ENCODE measurements at regions not wholly inside any gene's neighbourhood (a gene's known extent, or its start where the extent isn't known, plus 50 kb on each side); places are given as distances from the start of the nearest gene placed in this dataset.

- peak; percentile 17 to 69 (median 65) for TF ChIP-seq POLR2A (IDR thresholded peaks at IDR 0.05)
- no peak for TF ChIP-seq CTCF (IDR thresholded peaks at IDR 0.05)
- intact Hi-C loops (cut with DNase I): no loop called here
- Histone ChIP-seq H3K9me3 (no peaks in the 10 kb centered on the region), H3K4me1 (peaks cover 40% of the 10 kb centered on the region), H3K36me3 (replicated peaks in 1 of 2; ENCODE audit: insufficient read depth in 1 of 2, low read depth in 2 of 2) (no peaks in the 10 kb centered on the region), H3K4me3 (peak overlapping the region in 1 of 2 donors; percentile 48), H3K27ac (peak overlapping the region; percentile 68 to 99 (median 96)), H3K27me3 (no peaks in the 10 kb centered on the region)
- peak; percentile 25 to 62 (median 46) for DNase-seq
- no peak for ATAC-seq
- 26 to 47% methylated on average over 13 of the region's 13 CpGs for WGBS, 2 donors
These were observed 204.1 kb upstream of the NFE2L3 start for GRCh38 chr7:25947669-25948516.

- ATAC-seq: no peak
- intact Hi-C loops (cut with DNase I): no loop called here
- H3K36me3 ChIP-seq (replicated peaks in 1 of 2; ENCODE audit: insufficient read depth in 1 of 2, low read depth in 2 of 2): no peaks in the 10 kb centered on the region
- peak overlapping the region; percentile 48 to 84 for H3K4me3 ChIP-seq
- peak; percentile 73 to 80 (median 78) for DNase-seq
- peak overlapping the region; percentile 94 to 99 (median 98) for H3K27ac ChIP-seq
- TF ChIP-seq CTCF (IDR thresholded peaks at IDR 0.05) (peak in 5 of 7 experiments; percentile 12 to 49 (median 44)), POLR2A (IDR thresholded peaks at IDR 0.05) (peak; percentile 28 to 79 (median 75))
- H3K4me1 ChIP-seq: peaks cover 43% of the 10 kb centered on the region
- H3K9me3 ChIP-seq: no peaks in the 10 kb centered on the region
- H3K27me3 ChIP-seq: no peaks in the 10 kb centered on the region
- WGBS, 2 donors: 4 to 6% methylated on average over 31 to 32 of the region's 32 CpGs
These were observed 202.1 kb upstream of the NFE2L3 start for GRCh38 chr7:25949736-25950487.

GRCh38 chr7:25950488-25951413 is 201.2 kb upstream of the NFE2L3 start:
- Histone ChIP-seq H3K9me3 (no peaks in the 10 kb centered on the region), H3K4me3 (peak overlapping the region; percentile 48 to 84), H3K27me3 (no peaks in the 10 kb centered on the region), H3K27ac (peak overlapping the region; percentile 94 to 99 (median 98)), H3K4me1 (peaks cover 34% of the 10 kb centered on the region), H3K36me3 (replicated peaks in 1 of 2; ENCODE audit: insufficient read depth in 1 of 2, low read depth in 2 of 2) (no peaks in the 10 kb centered on the region)
- WGBS, 2 donors: 1% methylated on average over 25 to 79 of the region's 86 CpGs
- DNase-seq: peak; percentile 98
- TF ChIP-seq CTCF (IDR thresholded peaks at IDR 0.05) (peak in 1 of 7 experiments; percentile 25), POLR2A (IDR thresholded peaks at IDR 0.05) (peak in 1 of 3 donors; percentile 0)
- peak; percentile 83 for ATAC-seq
- intact Hi-C loops (cut with DNase I): no loop called here

GRCh38 chr7:25951414-25952260 is 200.4 kb upstream of the NFE2L3 start:
- intact Hi-C loops (cut with DNase I): no loop called here
- H3K36me3 ChIP-seq (replicated peaks in 1 of 2; ENCODE audit: insufficient read depth in 1 of 2, low read depth in 2 of 2): no peaks in the 10 kb centered on the region
- ATAC-seq: peak; percentile 10
- peak overlapping the region; percentile 32 to 40 for H3K4me3 ChIP-seq
- 2 to 5% methylated on average over 34 to 36 of the region's 46 CpGs for WGBS, 2 donors
- peak overlapping the region; percentile 73 to 99 (median 98) for H3K27ac ChIP-seq
- H3K4me1 ChIP-seq: peaks cover 26% of the 10 kb centered on the region
- no peaks in the 10 kb centered on the region for H3K27me3 ChIP-seq
- DNase-seq: peak; percentile 45 to 47 (median 46)
- TF ChIP-seq CTCF (IDR thresholded peaks at IDR 0.05) (peak in 1 of 7 experiments; percentile 14), POLR2A (IDR thresholded peaks at IDR 0.05) (peak; percentile 98 to 99 (median 99))
- no peaks in the 10 kb centered on the region for H3K9me3 ChIP-seq
